Left cardiac atrium (tissue), 4 donors: ENCODE measurements at regions not wholly inside any gene's neighbourhood (a gene's known extent, or its start where the extent isn't known, plus 50 kb on each side); places are given as distances from the start of the nearest gene placed in this dataset.
"Not testable (repeated sequence)": the region's sequence is repeated elsewhere in the genome, so short reads cannot be mapped to it uniquely, and the experiment has no call there.

Source experiments
- ATAC-seq, 2 donors: fragments of 200-7000 bp; cut with Tn5 transposase; one replicate each; pipeline ENCODE4 v1.9.1; 2020; ENCODE audit warnings: mild to moderate bottlenecking in 2 of 2, moderate library complexity in 2 of 2
- DNase-seq: peaks from one replicate; pipeline ENCODE4 v3.0.0-alpha.2; 2020
- intact Hi-C, 2 donors: fragments of 100-400 bp; cut with DNase I; formaldehyde crosslinking; loops; one replicate each; pipeline versions ENCODE4 v1.14.1 to v1.15.1; 2022 to 2023
- donor health status: DM: no; HTN: yes; CAD: no.
- donor health status: DM: no; HTN: yes; CAD: no; lungs with severe emphysema.
- donor health status: DM: yes; HTN: yes; CAD: no.
- donor health status: Dilated cardiomyopathy.

- ATAC-seq = no peak
- intact Hi-C loops = no loop called here
- DNase-seq = no peak
Measured at GRCh38 chr2:78817430-78817829, 208.1 kb upstream of the REG3G start.

GRCh38 chr2:78832481-78832880, 193.0 kb upstream of the REG3G start:
- ATAC-seq (no peak), DNase-seq (no peak)
- intact Hi-C loops = no loop called here

GRCh38 chr2:78839259-78839658, 186.2 kb upstream of the REG3G start:
- no peak for DNase-seq
- intact Hi-C loops = no loop called here
- no peak for ATAC-seq

GRCh38 chr2:78840311-78840710, 185.2 kb upstream of the REG3G start:
- ATAC-seq, DNase-seq, intact Hi-C loops: not testable (repeated sequence)

GRCh38 chr2:78845664-78846185, 179.8 kb upstream of the REG3G start:
- ATAC-seq = no peak
- intact Hi-C loops = no loop called here

GRCh38 chr2:78861546-78861945, 164.0 kb upstream of the REG3G start:
- ATAC-seq (no peak), DNase-seq (no peak)
- intact Hi-C loops = no loop called here

More at GRCh38 chr2:78845664-78846185, 179.8 kb upstream of the REG3G start:
- DNase-seq = no peak

- DNase-seq = no peak
- no peak for ATAC-seq
- intact Hi-C loops = no loop called here
Measured at GRCh38 chr2:78864205-78864604, 161.3 kb upstream of the REG3G start.

- intact Hi-C loops = no loop called here
Measured at GRCh38 chr2:78865667-78866066, 159.8 kb upstream of the REG3G start.

GRCh38 chr2:78870343-78870967, 155.0 kb upstream of the REG3G start:
- ATAC-seq = no peak
- no peak for DNase-seq
- intact Hi-C loops = no loop called here

More at GRCh38 chr2:78865667-78866066, 159.8 kb upstream of the REG3G start:
- no peak for ATAC-seq
- DNase-seq = no peak

GRCh38 chr2:78873526-78873925, 152.0 kb upstream of the REG3G start:
- ATAC-seq (no peak), DNase-seq (no peak)
- intact Hi-C loops = no loop called here

GRCh38 chr2:78876316-78876688, 149.2 kb upstream of the REG3G start:
- no peak for DNase-seq
- intact Hi-C loops = no loop called here
- no peak for ATAC-seq

- intact Hi-C loops = no loop called here
- ATAC-seq (no peak), DNase-seq (no peak)
Measured at GRCh38 chr2:78887446-78887845, 138.1 kb upstream of the REG3G start.

- ATAC-seq (no peak), DNase-seq (no peak)
- intact Hi-C loops = no loop called here
Measured at GRCh38 chr2:78890935-78891334, 134.6 kb upstream of the REG3G start.

GRCh38 chr2:78892295-78892694, 133.2 kb upstream of the REG3G start:
- intact Hi-C loops = no loop called here
- DNase-seq (no peak), ATAC-seq (no peak)

- no peak for DNase-seq
- no peak for ATAC-seq
- intact Hi-C loops = no loop called here
Measured at GRCh38 chr2:78895022-78895421, 130.5 kb upstream of the REG3G start.

- intact Hi-C loops = no loop called here
- ATAC-seq = no peak
- no peak for DNase-seq
Measured at GRCh38 chr2:78896536-78896935, 129.0 kb upstream of the REG3G start.

- intact Hi-C loops = no loop called here
- DNase-seq (no peak), ATAC-seq (no peak)
Measured at GRCh38 chr2:78907089-78907488, 118.4 kb upstream of the REG3G start.

- no peak for DNase-seq
- intact Hi-C loops = no loop called here
Measured at GRCh38 chr2:78908973-78909372, 116.5 kb upstream of the REG3G start.

GRCh38 chr2:78910376-78910775, 115.1 kb upstream of the REG3G start:
- DNase-seq = no peak
- no peak for ATAC-seq
- intact Hi-C loops = no loop called here

More at GRCh38 chr2:78908973-78909372, 116.5 kb upstream of the REG3G start:
- ATAC-seq = no peak

- intact Hi-C loops = no loop called here
- DNase-seq (no peak), ATAC-seq (no peak)
Measured at GRCh38 chr2:78913257-78913656, 112.2 kb upstream of the REG3G start.

- no peak for ATAC-seq
- no peak for DNase-seq
- intact Hi-C loops = no loop called here
Measured at GRCh38 chr2:78925258-78925657, 100.2 kb upstream of the REG3G start.

- ATAC-seq (no peak), DNase-seq (no peak)
- intact Hi-C loops = no loop called here
Measured at GRCh38 chr2:78928502-78928901, 97.0 kb upstream of the REG3G start.
